GM18873 (cell line): ENCODE measurements at regions not wholly inside any gene's neighbourhood (a gene's known extent, or its start where the extent isn't known, plus 50 kb on each side); places are given as distances from the start of the nearest gene placed in this dataset.
"Not testable (repeated sequence)": the region's sequence is repeated elsewhere in the genome, so short reads cannot be mapped to it uniquely, and the experiment has no call there.

Source experiments
- ATAC-seq: cut with Tn5 transposase; IDR thresholded peaks from one replicate; pipeline ENCODE4 v1.9.1; 2021; ENCODE audit warnings: mild to moderate bottlenecking, moderate library complexity, moderate number of reproducible peaks; ENCODE audit not compliant: unreplicated experiment, low FRiP score

- ATAC-seq, result not testable (repeated sequence)
Measured at GRCh38 chr5:109283086-109283485, 126.7 kb downstream of the PJA2 start.

DNA sequence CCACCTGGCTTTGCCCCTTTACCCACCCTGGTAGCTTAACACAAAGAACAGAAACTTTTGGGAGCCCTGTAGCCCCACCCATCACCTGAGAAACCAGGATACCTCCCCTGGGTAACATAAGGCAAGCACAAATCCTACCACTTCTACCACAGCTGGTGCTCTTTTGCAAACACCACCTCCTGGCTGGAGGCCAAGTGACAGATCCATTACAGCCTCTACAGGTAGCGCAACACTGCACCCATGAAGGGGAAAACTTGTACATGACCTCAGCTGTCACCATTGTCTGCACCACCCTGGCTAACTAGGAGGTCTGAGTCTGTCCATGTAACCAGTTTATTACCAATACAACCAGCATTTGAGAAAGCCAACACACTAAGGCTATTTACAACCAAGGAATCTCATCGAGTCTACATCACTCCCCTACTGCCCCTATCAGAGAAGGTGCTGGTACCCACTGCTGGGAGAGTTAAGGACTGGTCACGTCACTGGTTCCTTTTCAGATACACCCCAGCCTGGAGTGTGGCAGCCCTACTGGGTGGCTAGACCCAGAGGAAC is 128.6 kb downstream of the PJA2 start:
- ATAC-seq, result no peak

GRCh38 chr5:109278141-109278540 is 131.6 kb downstream of the PJA2 start:
- no peak for ATAC-seq

DNA sequence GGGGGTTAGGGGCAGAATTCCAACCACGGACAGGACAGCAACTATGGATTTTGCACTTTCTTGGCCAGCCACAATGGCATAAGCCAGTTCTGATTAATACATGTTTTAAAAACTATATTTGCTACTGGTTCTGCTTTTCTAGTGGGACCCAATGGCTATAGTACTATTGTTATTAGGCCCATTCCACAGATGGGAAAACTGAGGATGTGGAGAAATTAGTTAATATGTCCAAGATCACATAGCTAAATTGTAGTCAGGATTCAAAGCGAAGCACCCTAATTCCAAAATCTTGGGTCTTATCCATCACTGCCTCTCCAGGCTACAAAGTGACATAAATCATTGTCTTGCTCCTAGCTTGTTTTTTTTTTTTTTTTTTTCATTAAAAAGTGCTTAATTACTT is 133.9 kb downstream of the PJA2 start:
- ATAC-seq, result no peak

DNA sequence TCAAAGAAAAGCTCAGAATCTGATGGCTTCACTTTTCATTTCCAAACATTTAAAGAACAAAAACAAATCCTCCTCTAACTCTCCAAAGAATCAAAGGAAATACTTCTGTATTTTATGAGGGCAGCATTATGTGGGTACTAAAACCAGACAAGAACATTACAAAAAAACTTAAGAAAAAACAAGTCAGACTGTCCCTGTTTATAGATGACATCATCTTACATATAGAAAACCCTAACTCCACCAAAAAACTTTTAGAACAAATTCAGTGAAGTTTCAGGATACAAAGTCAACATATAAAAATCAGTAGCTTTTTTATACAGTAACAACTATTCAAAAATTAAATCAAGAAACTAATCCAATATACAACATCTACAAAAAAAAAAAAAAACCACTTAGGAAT is 136.2 kb downstream of the PJA2 start:
- ATAC-seq, result no peak

- no peak for ATAC-seq
Measured at GRCh38 chr5:109267283-109267682, 142.5 kb downstream of the PJA2 start.

DNA sequence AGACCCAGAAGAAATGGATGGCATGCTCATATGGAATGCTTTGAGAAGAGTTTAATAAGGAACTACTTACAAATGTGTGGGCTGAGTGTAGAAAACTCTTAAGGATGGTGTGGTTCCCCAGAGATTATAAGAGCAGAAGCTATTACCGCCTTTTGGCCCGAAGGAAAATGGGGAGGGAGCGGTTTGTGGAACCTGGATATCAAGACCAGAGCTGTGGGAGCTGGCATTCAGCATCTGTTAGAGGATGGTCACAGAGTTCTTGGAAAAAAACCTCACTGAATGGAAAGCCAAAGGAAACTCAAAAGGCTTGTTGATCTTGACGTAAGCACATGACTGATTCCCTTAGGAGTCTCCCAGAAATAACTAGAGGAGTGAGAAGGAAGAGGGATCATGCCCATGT is 151.0 kb downstream of the PJA2 start:
- no peak for ATAC-seq

DNA sequence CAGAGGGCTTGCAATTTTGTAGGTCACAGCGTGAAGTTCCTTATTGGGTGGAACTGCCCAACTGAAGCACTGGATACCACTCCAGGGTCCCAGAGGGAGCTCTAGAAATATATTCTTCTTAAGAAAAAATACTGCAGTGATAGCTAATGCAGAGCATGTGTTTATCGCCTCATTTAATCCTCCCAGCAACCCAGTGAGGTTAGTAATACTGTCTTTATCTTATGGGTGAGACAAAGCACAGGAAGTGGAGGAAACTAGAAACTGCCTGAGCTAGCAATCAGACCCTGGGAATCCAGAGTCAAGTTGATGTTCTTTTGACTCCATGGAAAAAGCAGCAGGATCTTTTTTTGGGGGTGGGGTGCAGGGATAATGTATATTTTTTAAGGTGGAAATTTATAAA is 153.3 kb downstream of the PJA2 start:
- ATAC-seq, result no peak

- no peak for ATAC-seq
Measured at GRCh38 chr5:109254511-109254910, 155.3 kb downstream of the PJA2 start.

GRCh38 chr5:109253262-109253661 is 156.5 kb downstream of the PJA2 start:
- no peak for ATAC-seq

DNA sequence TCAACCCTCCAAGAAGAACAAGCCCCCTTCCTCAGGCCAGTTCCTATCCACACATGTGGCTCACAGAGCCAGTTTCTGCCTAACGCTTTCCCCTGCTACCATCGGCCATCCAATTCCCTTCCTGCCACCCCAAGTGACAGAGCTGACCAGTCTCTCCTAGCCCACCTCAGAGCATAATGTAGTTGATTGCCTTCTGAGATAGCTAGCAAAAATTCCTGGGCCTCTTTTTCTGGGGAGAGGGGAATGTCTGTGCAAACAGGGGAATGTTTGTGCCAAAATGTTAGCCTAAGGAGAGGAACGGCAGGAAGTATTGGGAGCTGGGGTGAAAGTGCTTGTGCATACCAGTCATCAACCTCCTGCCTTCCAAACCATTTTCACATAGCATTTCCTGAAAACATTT is 157.0 kb downstream of the PJA2 start:
- ATAC-seq, result no peak

DNA sequence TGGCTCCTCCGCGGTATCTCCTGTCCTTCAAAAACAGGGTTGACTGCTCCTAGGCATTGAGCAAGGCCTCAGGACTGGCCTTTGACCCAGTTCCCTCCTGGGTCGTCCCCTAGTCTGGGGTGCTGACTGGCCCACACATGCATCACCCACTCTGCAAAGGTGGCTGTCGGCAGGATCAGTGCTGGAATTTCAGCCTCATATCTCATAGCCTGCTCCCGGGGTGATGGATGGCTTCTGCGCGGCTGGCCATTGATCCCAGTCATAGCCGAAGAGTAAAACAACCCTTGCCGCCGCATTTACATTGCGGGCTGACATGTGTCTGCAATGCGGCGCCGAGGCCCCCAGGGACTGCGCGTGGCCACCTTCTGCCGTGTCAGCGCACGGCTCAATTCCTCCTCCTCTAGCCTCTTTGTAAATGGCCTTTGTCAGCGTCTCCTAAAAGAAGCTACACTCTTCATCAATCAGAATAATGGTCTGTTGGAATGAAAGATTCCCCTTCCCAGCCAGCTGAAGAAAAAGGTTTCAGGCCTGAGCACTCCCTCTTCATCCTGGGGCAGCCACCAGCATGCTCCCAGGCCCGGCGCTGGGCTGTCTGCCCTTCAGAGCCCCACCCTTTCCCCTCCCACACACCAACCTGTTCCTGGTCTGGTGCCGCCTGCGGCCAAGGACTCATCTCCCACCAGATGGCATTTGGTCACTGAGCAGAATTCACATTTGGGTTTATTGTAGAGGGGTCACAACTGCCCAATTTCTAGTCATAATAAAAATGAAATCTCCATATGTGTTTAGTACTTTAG is 159.0 kb downstream of the PJA2 start:
- ATAC-seq, result no peak

DNA sequence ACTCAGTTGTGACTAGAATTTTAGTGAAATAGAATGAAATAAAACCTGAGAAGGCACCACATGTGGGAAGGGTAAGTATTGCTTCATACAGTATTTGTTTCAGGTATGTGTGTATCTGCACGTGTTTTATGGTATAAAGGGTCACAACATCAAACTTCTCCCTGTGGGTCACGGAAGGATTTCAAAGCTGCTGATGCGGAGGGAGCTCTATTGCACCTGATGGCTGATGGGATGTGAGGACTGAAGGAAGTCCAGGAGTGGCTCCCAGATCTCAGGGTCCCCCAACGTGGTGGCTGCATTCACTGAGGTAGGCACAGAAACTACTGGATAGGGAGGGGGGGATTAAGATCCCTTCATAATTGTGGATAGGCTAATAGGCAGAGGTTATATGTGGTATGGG is 159.7 kb downstream of the PJA2 start:
- no peak for ATAC-seq

- no peak for ATAC-seq
Measured at GRCh38 chr5:109249126-109249525, 160.6 kb downstream of the PJA2 start.

- peak; percentile 68 for ATAC-seq
Measured at GRCh38 chr5:109247986-109248385, 161.8 kb downstream of the PJA2 start.

GRCh38 chr5:109246841-109247592 is 162.8 kb downstream of the PJA2 start:
- no peak for ATAC-seq
